HEK293T (cell line): ENCODE measurements at regions not wholly inside any gene's neighbourhood (a gene's known extent, or its start where the extent isn't known, plus 50 kb on each side); places are given as distances from the start of the nearest gene placed in this dataset.

Source experiments
- CTCF ChIA-PET: fragments of 350-600 bp; formaldehyde crosslinking; extraction: SDS; loops from one replicate; lab custom pipeline; 2021; ENCODE audit warnings: antibody characterized with exemption, inconsistent platforms; lab: Yijun Ruan, JAX
- POLR2A ChIA-PET: fragments of 350-600 bp; formaldehyde crosslinking; extraction: SDS; loops from one replicate; lab custom pipeline; 2020; ENCODE audit warnings: antibody characterized with exemption, inconsistent platforms; lab: Yijun Ruan, JAX
- DNase-seq: peaks from one replicate; pipeline ENCODE4 v3.0.0; 2012; ENCODE audit warnings: mixed read lengths; ENCODE audit errors: extremely low spot score
- ARNT ChIP-seq: fragments of 450-650 bp; IDR thresholded peaks from 2 replicates; pipeline ENCODE4 v1.6.1; 2017; ENCODE audit warnings: mild to moderate bottlenecking
- BHLHE40 ChIP-seq: fragments of 450-650 bp; IDR thresholded peaks from 2 replicates; pipeline ENCODE4 v1.6.1; 2016; ENCODE audit warnings: mild to moderate bottlenecking, moderate library complexity, borderline replicate concordance
- CTBP1 ChIP-seq: fragments of 450-650 bp; IDR thresholded peaks from 2 replicates; pipeline ENCODE4 v1.6.1; 2016; ENCODE audit warnings: borderline replicate concordance
- ELF4 ChIP-seq: fragments of 450-650 bp; IDR thresholded peaks from 2 replicates; pipeline ENCODE4 v1.6.1; 2017; ENCODE audit warnings: antibody characterized with exemption
- FOXA1 ChIP-seq: fragments of 450-650 bp; IDR thresholded peaks from 2 replicates; pipeline ENCODE4 v1.6.1; 2016; ENCODE audit warnings: mild to moderate bottlenecking
- FOXK2 ChIP-seq: fragments of 450-650 bp; IDR thresholded peaks from 2 replicates; pipeline ENCODE4 v1.6.1; 2016; ENCODE audit warnings: mild to moderate bottlenecking
- FOXM1 ChIP-seq: fragments of 450-650 bp; IDR thresholded peaks from 2 replicates; pipeline ENCODE4 v1.6.1; 2017; ENCODE audit warnings: mild to moderate bottlenecking, borderline replicate concordance
- HDGF ChIP-seq: fragments of 450-650 bp; IDR thresholded peaks from 2 replicates; pipeline ENCODE4 v1.6.1; 2017; ENCODE audit warnings: antibody characterized with exemption, borderline replicate concordance
- L3MBTL2 ChIP-seq: fragments of 450-650 bp; conservative IDR thresholded peaks from 2 replicates; pipeline ENCODE4 v1.6.1; 2016; ENCODE audit warnings: mild to moderate bottlenecking
- LEF1 ChIP-seq: fragments of 450-650 bp; IDR thresholded peaks from 2 replicates; pipeline ENCODE4 v1.6.1; 2017; ENCODE audit warnings: mild to moderate bottlenecking, borderline replicate concordance
- NFRKB ChIP-seq: fragments of 450-650 bp; IDR thresholded peaks from 2 replicates; pipeline ENCODE4 v1.6.1; 2016; ENCODE audit warnings: mild to moderate bottlenecking, moderate library complexity
- SP1 ChIP-seq: fragments of 450-650 bp; IDR thresholded peaks from 2 replicates; pipeline ENCODE4 v1.6.1; 2017
- SUZ12 ChIP-seq: fragments of 450-650 bp; IDR thresholded peaks from 2 replicates; pipeline ENCODE4 v1.6.1; 2016; ENCODE audit warnings: mild to moderate bottlenecking
- TARDBP ChIP-seq: fragments of 450-650 bp; IDR thresholded peaks from 2 replicates; pipeline ENCODE4 v1.6.1; 2016
- ZNF384 ChIP-seq: fragments of 450-650 bp; IDR thresholded peaks from 2 replicates; pipeline ENCODE4 v1.6.1; 2016
- TF ChIP-seq, protein P1 (sequence below): fragments of 450-650 bp; IDR thresholded peaks from 2 replicates; pipeline ENCODE4 v1.6.1; 2016

GRCh38 chr1:104921525-104921924 is 1171.8 kb downstream of the AMY1C start:
- ChIA-PET CTCF (no interaction called here), POLR2A (no interaction called here)
- no peak for DNase-seq
- TF ChIP-seq CTBP1 (no peak), LEF1 (no peak), TARDBP (no peak), SUZ12 (no peak), HDGF (no peak)

GRCh38 chr1:104923075-104923474 is 1173.4 kb downstream of the AMY1C start:
- ChIA-PET POLR2A (no interaction called here), CTCF (no interaction called here)
- TF ChIP-seq SUZ12 (no peak), TARDBP (no peak), NFRKB (no peak), FOXA1 (no peak)
- no peak for DNase-seq

DNA sequence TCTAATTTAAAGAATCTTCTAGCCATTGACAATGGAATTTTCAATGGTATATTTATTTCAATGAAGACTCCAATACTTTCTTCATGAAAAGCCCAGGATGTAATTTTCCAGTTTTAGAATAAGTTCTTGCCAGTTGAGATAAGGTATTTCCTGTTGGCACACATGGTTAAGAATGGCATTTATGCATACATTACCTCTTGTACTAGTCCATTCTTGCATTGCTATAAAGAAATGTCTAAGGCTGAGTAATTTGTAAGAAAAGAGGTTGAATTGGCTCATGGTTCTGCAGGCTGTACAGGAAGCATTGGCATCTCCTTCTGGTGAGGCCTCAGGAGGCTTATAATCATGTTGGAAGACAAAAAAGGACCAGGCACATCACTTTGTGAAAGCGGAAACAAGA is 1179.6 kb downstream of the AMY1C start:
- no peak for DNase-seq
- CTCF ChIA-PET, result no interaction called here
- POLR2A ChIA-PET, result no interaction called here
- TF ChIP-seq FOXK2 (no peak), FOXM1 (no peak), FOXA1 (no peak), LEF1 (no peak), L3MBTL2 (no peak), ELF4 (no peak), TARDBP (no peak), ARNT (no peak), SP1 (no peak), SUZ12 (no peak)
- TF ChIP-seq, protein P1, sequence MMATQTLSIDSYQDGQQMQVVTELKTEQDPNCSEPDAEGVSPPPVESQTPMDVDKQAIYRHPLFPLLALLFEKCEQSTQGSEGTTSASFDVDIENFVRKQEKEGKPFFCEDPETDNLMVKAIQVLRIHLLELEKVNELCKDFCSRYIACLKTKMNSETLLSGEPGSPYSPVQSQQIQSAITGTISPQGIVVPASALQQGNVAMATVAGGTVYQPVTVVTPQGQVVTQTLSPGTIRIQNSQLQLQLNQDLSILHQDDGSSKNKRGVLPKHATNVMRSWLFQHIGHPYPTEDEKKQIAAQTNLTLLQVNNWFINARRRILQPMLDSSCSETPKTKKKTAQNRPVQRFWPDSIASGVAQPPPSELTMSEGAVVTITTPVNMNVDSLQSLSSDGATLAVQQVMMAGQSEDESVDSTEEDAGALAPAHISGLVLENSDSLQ, result no peak

DNA sequence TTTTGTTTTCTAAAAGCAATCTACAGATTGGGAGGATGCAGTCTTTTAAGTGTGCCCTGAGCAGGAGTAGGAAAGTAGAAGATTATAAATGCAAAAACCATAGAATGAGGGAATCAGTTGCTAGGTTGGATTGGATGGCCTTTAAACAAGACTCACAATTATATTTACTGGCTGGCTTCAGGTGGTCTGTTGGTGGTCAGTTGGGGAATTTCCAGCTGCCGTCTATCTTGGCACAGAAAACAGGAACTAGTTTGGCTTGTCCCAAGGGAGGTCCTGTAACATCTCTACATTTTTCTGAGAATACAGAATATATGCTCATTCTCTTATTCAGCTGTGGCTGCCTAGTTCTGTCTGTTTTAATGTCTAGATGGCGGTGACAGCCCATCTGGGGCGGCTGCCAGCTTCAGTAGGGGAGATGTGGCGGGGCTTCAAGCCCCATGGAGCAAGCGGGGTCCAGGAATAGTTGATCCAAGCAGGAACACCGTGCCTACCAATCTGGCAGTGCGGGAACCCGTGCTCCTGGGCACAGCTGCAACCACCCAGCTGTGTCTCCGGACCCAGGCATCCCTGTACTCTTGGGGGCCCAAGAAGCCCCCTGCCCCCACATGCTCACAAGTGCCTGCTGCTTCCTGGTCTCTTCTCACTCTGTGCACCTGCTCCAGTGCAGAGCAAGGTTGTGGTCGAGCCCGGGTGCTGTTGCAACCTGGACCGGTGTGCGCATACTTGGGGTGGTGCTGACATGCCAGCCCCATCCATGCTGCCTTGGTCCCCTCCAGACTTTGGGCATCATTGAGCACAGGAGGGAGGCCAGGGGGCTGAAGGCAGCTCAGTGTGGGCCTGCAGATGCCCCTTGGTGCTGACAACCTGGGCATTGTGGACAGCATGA is 1182.6 kb downstream of the AMY1C start:
- ChIA-PET CTCF (no interaction called here), POLR2A (no interaction called here)
- no peak for TF ChIP-seq HDGF
- TF ChIP-seq CTBP1, result no peak
- TF ChIP-seq TARDBP, result no peak
- TF ChIP-seq SUZ12, result no peak
- TF ChIP-seq FOXK2, result no peak
- no peak for TF ChIP-seq ELF4
- TF ChIP-seq ZNF384, result no peak
- no peak for TF ChIP-seq FOXA1
- no peak for TF ChIP-seq SP1
- no peak for TF ChIP-seq ARNT
- TF ChIP-seq NFRKB, result no peak
- TF ChIP-seq FOXM1, result no peak
- TF ChIP-seq, protein P1, result no peak
- no peak for TF ChIP-seq L3MBTL2
- no peak for TF ChIP-seq BHLHE40
- no peak for TF ChIP-seq LEF1
- DNase-seq, result no peak

- ChIA-PET CTCF (no interaction called here), POLR2A (no interaction called here)
- TF ChIP-seq BHLHE40, result no peak
- no peak for TF ChIP-seq FOXK2
- no peak for DNase-seq
Observed at GRCh38 chr1:104932949-104933679, 1183.4 kb downstream of the AMY1C start.

DNA sequence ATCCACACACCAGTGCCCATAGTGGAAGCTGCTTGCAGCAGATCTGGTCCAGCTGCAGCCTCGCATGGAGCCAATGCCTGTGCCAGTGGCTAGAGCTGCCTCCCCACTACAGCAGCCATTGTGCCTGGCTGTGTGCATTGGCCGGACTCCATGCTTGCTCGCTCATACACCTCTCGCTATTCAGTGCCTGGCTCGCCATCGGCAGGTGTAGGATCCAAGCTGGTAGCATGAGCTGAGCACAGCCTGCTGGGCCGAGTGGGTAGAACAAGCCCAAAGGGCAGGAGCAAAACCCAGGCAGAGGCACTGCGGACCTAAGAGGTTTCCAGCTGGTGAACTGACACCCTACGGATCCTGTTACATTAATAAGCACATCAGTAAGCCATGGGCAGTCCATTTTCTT is 1184.1 kb downstream of the AMY1C start:
- POLR2A ChIA-PET, result no interaction called here
- DNase-seq, result no peak
- TF ChIP-seq BHLHE40 (no peak), FOXM1 (no peak), FOXA1 (no peak), TARDBP (no peak), SUZ12 (no peak), ARNT (no peak), HDGF (no peak), SP1 (no peak), NFRKB (no peak), LEF1 (no peak), CTBP1 (no peak), FOXK2 (no peak), ELF4 (no peak), ZNF384 (no peak), L3MBTL2 (no peak)
- TF ChIP-seq, protein P1, result no peak
- CTCF ChIA-PET, result no interaction called here
